GM12878 (cell line): ENCODE measurements at regions not wholly inside any gene's neighbourhood (a gene's known extent, or its start where the extent isn't known, plus 50 kb on each side); places are given as distances from the start of the nearest gene placed in this dataset.

Source experiments
- ATAC-seq: fragments of 200-7000 bp; cut with Tn5 transposase; 3 replicates; pipeline ENCODE4 v1.9.1; 2020; ENCODE audit warnings: mild to moderate bottlenecking, moderate library complexity
- BruUV-seq: library from RNA; stranded (reverse); fragments of 400-500 nt; replicated peaks from 2 replicates; lab custom pipeline; 2021; lab: Mats Ljungman, UMichigan
- CTCF ChIA-PET: fragments of 300-600 bp; sonication (Branson Sonifier 250); formaldehyde crosslinking; extraction: SDS; loops from one replicate; lab custom pipeline; 2021; ENCODE audit warnings: inconsistent platforms; lab: Yijun Ruan, JAX
- POLR2A ChIA-PET: fragments of 350-600 bp; formaldehyde crosslinking; extraction: SDS; loops from one replicate; lab custom pipeline; 2021; ENCODE audit warnings: inconsistent platforms; lab: Charles Lee
- RAD21 ChIA-PET: fragments of 300-600 bp; sonication (Branson Sonifier 250); formaldehyde crosslinking; loops from one replicate; lab custom pipeline; 2023; ENCODE audit warnings: antibody characterized with exemption; ENCODE audit not compliant: unreplicated experiment; lab: Charles Lee
- SMC1A ChIA-PET: fragments of 300-600 bp; sonication (Branson Sonifier 250); formaldehyde crosslinking; loops from one replicate; lab custom pipeline; 2023; ENCODE audit not compliant: unreplicated experiment, uncharacterized antibody; lab: Charles Lee
- DNase-seq: peaks from one replicate; pipeline ENCODE4 v3.0.0-alpha.2; 2011; ENCODE audit warnings: low read depth, low spot score
- FAIRE-seq: peaks from 3 replicates; lab custom pipeline; 2011; peaks lifted over from hg19 to GRCh38; lab: Jason Lieb, UNC
- H2AFZ ChIP-seq: 2 replicates; pipeline ENCODE4 v1.6.0; 2011; ENCODE audit warnings: low read depth, low read length, control low read depth; ENCODE audit not compliant: control insufficient read depth
- H3K27ac ChIP-seq: 2 replicates; pipeline ENCODE4 v1.5.1; 2011; ENCODE audit warnings: control low read depth; ENCODE audit not compliant: control insufficient read depth, insufficient read depth
- H3K27me3 ChIP-seq, 2 experiments: replicated peaks in 1 of 2; 2 replicates each; pipeline versions ENCODE4 v1.6.0 to v1.6.1; 2011; ENCODE audit warnings: low read length in 1 of 2; ENCODE audit not compliant: control insufficient read depth in 2 of 2, insufficient read depth in 2 of 2
- H3K36me3 ChIP-seq, 2 experiments: 2 replicates each; pipeline ENCODE4 v1.5.1; 2011; ENCODE audit warnings: low read length in 1 of 2; ENCODE audit not compliant: control insufficient read depth in 2 of 2, insufficient read depth in 2 of 2
- H3K4me1 ChIP-seq: 2 replicates; pipeline ENCODE4 v1.6.1; 2011; ENCODE audit warnings: mild to moderate bottlenecking, low read length, moderate library complexity, mixed read lengths; ENCODE audit not compliant: control insufficient read depth, insufficient read depth
- H3K4me2 ChIP-seq: 2 replicates; pipeline ENCODE4 v1.6.0; 2011; ENCODE audit warnings: control low read depth; ENCODE audit not compliant: control insufficient read depth, insufficient read depth
- H3K4me3 ChIP-seq: fragments of 200-600 bp; sonication (generic); 2 replicates; pipeline ENCODE4 v1.5.1; 2016
- H3K79me2 ChIP-seq: 2 replicates; pipeline ENCODE4 v1.6.0; 2011; ENCODE audit warnings: low read length; ENCODE audit not compliant: control insufficient read depth, insufficient read depth
- H3K9ac ChIP-seq: 2 replicates; pipeline ENCODE4 v1.8.0; 2011; ENCODE audit warnings: low read length, control low read depth, mixed read lengths; ENCODE audit not compliant: control insufficient read depth, insufficient read depth
- H3K9me3 ChIP-seq: replicated peaks from 3 replicates; pipeline ENCODE4 v1.5.1; 2011; ENCODE audit warnings: mild to moderate bottlenecking, low read length; ENCODE audit not compliant: control insufficient read depth, insufficient read depth
- H4K20me1 ChIP-seq: 2 replicates; pipeline ENCODE4 v1.6.0; 2011; ENCODE audit not compliant: control insufficient read depth, insufficient read depth
- CBFB ChIP-seq: IDR thresholded peaks from 2 replicates; pipeline ENCODE4 v1.6.1; 2016; ENCODE audit warnings: antibody characterized with exemption, low read depth
- CREM ChIP-seq: IDR thresholded peaks from 2 replicates; pipeline ENCODE4 v1.6.1; 2014; ENCODE audit warnings: antibody characterized with exemption, low read depth
- CUX1 ChIP-seq: IDR thresholded peaks from 2 replicates; pipeline ENCODE4 v1.6.1; 2012; ENCODE audit warnings: improper control_type of control experiment, low read depth, low read length; ENCODE audit not compliant: insufficient replicate concordance
- IRF3 ChIP-seq: fragments of 450-650 bp; IDR thresholded peaks from 2 replicates; pipeline ENCODE4 v1.6.1; 2014; ENCODE audit warnings: mild to moderate bottlenecking
- MLLT1 ChIP-seq: fragments of 450-650 bp; IDR thresholded peaks from 2 replicates; pipeline ENCODE4 v1.6.1; 2016; ENCODE audit warnings: mild to moderate bottlenecking
- MYB ChIP-seq: fragments of 150-350 bp; IDR thresholded peaks from 2 replicates; pipeline ENCODE4 v1.6.1; 2014; ENCODE audit warnings: mild to moderate bottlenecking, low read depth, low read length, borderline replicate concordance
- NR2C2 ChIP-seq: IDR thresholded peaks from 2 replicates; pipeline ENCODE4 v1.6.1; 2011; ENCODE audit warnings: borderline replicate concordance, low read depth; ENCODE audit not compliant: control insufficient read depth, insufficient read length
- RUNX3 ChIP-seq: IDR thresholded peaks from 2 replicates; pipeline ENCODE4 v1.6.1; 2012; ENCODE audit warnings: low read length, inconsistent platforms
- ZNF384 ChIP-seq: IDR thresholded peaks from 2 replicates; pipeline ENCODE4 v1.6.1; 2012; ENCODE audit warnings: low read depth, mild to moderate bottlenecking, low read length, improper control_type of control experiment, borderline replicate concordance
- WGBS: methylation state at CpG from one replicate; pipeline ENCODE4 v1.1.6; 2016; ENCODE audit warnings: low lambda C conversion rate; ENCODE audit not compliant: insufficient replicate concordance, insufficient coverage; ENCODE audit errors: missing lambda C conversion rate; 5-methylcytosine and 5-hydroxymethylcytosine counted together
- in situ Hi-C: fragments of 300-500 bp; cut with MboI; formaldehyde crosslinking; loops from 9 replicates; pipeline ENCODE4 v1.14.3; 2018; ENCODE audit warnings: mixed read lengths
- intact Hi-C: fragments of 100-400 bp; cut with micrococcal nuclease; formaldehyde crosslinking; loops from one replicate; pipeline ENCODE4 v1.14.2; 2022; ENCODE audit not compliant: unreplicated experiment

GRCh38 chr5:110909415-110909814, 162.1 kb upstream of the TSLP start:
- intact Hi-C loops = no loop called here
- Histone ChIP-seq H4K20me1 (no peaks in the 10 kb centered on the region), H3K27ac (no peak overlapping the region), H3K4me3 (no peak overlapping the region), H3K36me3 (no peaks in the 10 kb centered on the region), H2AFZ (no peak overlapping the region), H3K4me1 (no peaks in the 10 kb centered on the region)
- POLR2A ChIA-PET = no interaction called here
- WGBS = 0% methylated on average over 1 of the region's 1 CpG
- RAD21 ChIA-PET = no interaction called here
- CTCF ChIA-PET = no interaction called here
- TF ChIP-seq CUX1 = no peak
- TF ChIP-seq RUNX3 = peak; percentile 32; the same call in 1 of the 2 replicates
- TF ChIP-seq, all 136 proteins: peak for 1
- ATAC-seq (no peak; the same call in 1 of the 3 replicates), FAIRE-seq (no peak), DNase-seq (no peak)
- no peak overlapping the region for H3K4me2 ChIP-seq
- SMC1A ChIA-PET = no interaction called here
- H3K27me3 ChIP-seq = no peaks in the 10 kb centered on the region
- H3K9ac ChIP-seq = no peak overlapping the region
- BruUV-seq = no TSS peak
- in situ Hi-C loops = no loop called here
- no peaks in the 10 kb centered on the region for H3K79me2 ChIP-seq
- H3K9me3 ChIP-seq = no peaks in the 10 kb centered on the region

GRCh38 chr5:110909950-110910349, 161.6 kb upstream of the TSLP start:
- Histone ChIP-seq H3K4me3 (no peak overlapping the region), H3K36me3 (no peaks in the 10 kb centered on the region), H3K4me2 (no peak overlapping the region), H3K27me3 (no peaks in the 10 kb centered on the region), H3K9me3 (no peaks in the 10 kb centered on the region), H3K79me2 (no peaks in the 10 kb centered on the region), H4K20me1 (no peaks in the 10 kb centered on the region), H2AFZ (no peak overlapping the region), H3K27ac (no peak overlapping the region), H3K4me1 (no peaks in the 10 kb centered on the region), H3K9ac (no peak overlapping the region)
- FAIRE-seq (no peak), ATAC-seq (no peak), DNase-seq (no peak)
- CTCF ChIA-PET = no interaction called here
- BruUV-seq = no TSS peak
- POLR2A ChIA-PET = no interaction called here
- SMC1A ChIA-PET = no interaction called here
- RAD21 ChIA-PET = no interaction called here
- in situ Hi-C loops = no loop called here
- intact Hi-C loops = no loop called here
- TF ChIP-seq CREM = no peak
- no peak for TF ChIP-seq CBFB
- TF ChIP-seq MYB = no peak
- TF ChIP-seq MLLT1 = no peak
- TF ChIP-seq ZNF384 = no peak
- no peak for TF ChIP-seq NR2C2
- no peak for TF ChIP-seq IRF3
